HCT116 (cell line): ENCODE measurements at regions not wholly inside any gene's neighbourhood (a gene's known extent, or its start where the extent isn't known, plus 50 kb on each side); places are given as distances from the start of the nearest gene placed in this dataset.

Source experiments
- ATAC-seq: fragments of 200-7000 bp; cut with Tn5 transposase; 2 replicates; pipeline ENCODE4 v1.9.1; 2020; ENCODE audit warnings: mild to moderate bottlenecking, moderate library complexity
- BruUV-seq: library from RNA; stranded (reverse); fragments of 400-500 nt; replicated peaks from 2 replicates; lab custom pipeline; 2021; lab: Mats Ljungman, UMichigan
- CTCF ChIA-PET: fragments of 300-600 bp; sonication (Branson Sonifier 250); formaldehyde crosslinking; loops from one replicate; lab custom pipeline; 2021; ENCODE audit warnings: antibody characterized with exemption; lab: Charles Lee
- POLR2A ChIA-PET: fragments of 300-600, 350-600 bp; sonication (Branson Sonifier 250); formaldehyde crosslinking; loops from one replicate; lab custom pipeline; 2021; ENCODE audit warnings: antibody characterized with exemption; lab: Charles Lee
- RAD21 ChIA-PET, 2 experiments: fragments of 300-600 bp; sonication (Branson Sonifier 250); formaldehyde crosslinking; loops; one replicate each; lab custom pipeline; 2023; ENCODE audit warnings: low total read pairs in 2 of 2; ENCODE audit not compliant: uncharacterized antibody in 2 of 2, unreplicated experiment in 2 of 2, low non-redundant PET in 1 of 2; lab: Charles Lee
- DNase-seq: peaks from one replicate; pipeline ENCODE4 v3.0.0-alpha.2; 2010; ENCODE audit warnings: low read depth, low spot score
- H2AFZ ChIP-seq: fragments of 200-600 bp; shearing (Covaris generic), sonication (generic); 2 replicates; pipeline ENCODE4 v1.6.1; 2017; ENCODE audit warnings: low read depth, mixed run types, mixed read lengths, antibody characterized with exemption, low read length; ENCODE audit not compliant: poor library complexity, severe bottlenecking
- H3K27ac ChIP-seq: 2 replicates; pipeline ENCODE4 v1.5.1; 2012; ENCODE audit warnings: low read depth, low read length
- H3K27me3 ChIP-seq: fragments of 200-600 bp; sonication (generic); 2 replicates; pipeline ENCODE4 v1.6.1; 2016; ENCODE audit warnings: mixed run types, low read length, mixed read lengths; ENCODE audit not compliant: insufficient read depth
- H3K36me3 ChIP-seq, 2 experiments: fragments of 200-500 bp in 1 of 2; fragments of 200-600 bp in 1 of 2; sonication (Bioruptor generic) in 1 of 2; sonication (generic) in 1 of 2; 2 replicates each; pipeline versions ENCODE4 v1.5.1 to v1.6.1; 2014 to 2016; ENCODE audit warnings: low read length in 2 of 2, inconsistent platforms in 1 of 2, mixed read lengths in 1 of 2, mixed run types in 1 of 2; ENCODE audit not compliant: insufficient read depth in 2 of 2, control insufficient read depth in 1 of 2
- H3K4me1 ChIP-seq, 2 experiments: fragments of 200-600 bp in 1 of 2; sonication (generic) in 1 of 2; 2 replicates each; pipeline versions ENCODE4 v1.5.1 to v1.6.1; 2012 to 2017; ENCODE audit warnings: low read length in 2 of 2, inconsistent platforms in 1 of 2, mild to moderate bottlenecking in 1 of 2, mixed read lengths in 1 of 2, mixed run types in 1 of 2, moderate library complexity in 1 of 2; ENCODE audit not compliant: insufficient read depth in 2 of 2, control insufficient read depth in 1 of 2
- H3K4me2 ChIP-seq: fragments of 200-600 bp; sonication (generic); 2 replicates; pipeline ENCODE4 v1.6.1; 2017; ENCODE audit warnings: mixed run types, low read length, mixed read lengths
- H3K4me3 ChIP-seq, 2 experiments: fragments of 200-600 bp in 1 of 2; sonication (generic) in 1 of 2; replicated peaks in 1 of 2; 2 replicates each; pipeline ENCODE4 v1.5.1; 2011 to 2016; ENCODE audit warnings: low read length in 2 of 2, control low read depth in 1 of 2, low read depth in 1 of 2, mild to moderate bottlenecking in 1 of 2, mixed read lengths in 1 of 2, mixed run types in 1 of 2
- H3K79me2 ChIP-seq: fragments of 200-600 bp; sonication (generic); 2 replicates; pipeline ENCODE4 v1.6.1; 2017; ENCODE audit warnings: mild to moderate bottlenecking, mixed run types, low read length, moderate library complexity, mixed read lengths; ENCODE audit not compliant: insufficient read depth
- H3K9ac ChIP-seq: fragments of 200-600 bp; sonication (generic); 2 replicates; pipeline ENCODE4 v1.6.1; 2016; ENCODE audit warnings: low read length, mixed read lengths
- H3K9me2 ChIP-seq: fragments of 200-600 bp; sonication (generic), shearing (Covaris generic); 2 replicates; pipeline ENCODE4 v1.6.1; 2017; ENCODE audit warnings: mixed run types, mild to moderate bottlenecking, moderate library complexity; ENCODE audit not compliant: insufficient read depth
- H3K9me3 ChIP-seq, 2 experiments: fragments of 200-500 bp in 1 of 2; fragments of 200-600 bp in 1 of 2; sonication (Bioruptor generic) in 1 of 2; sonication (generic) in 1 of 2; 2 replicates each; pipeline ENCODE4 v1.6.1; 2014 to 2017; ENCODE audit warnings: low read length in 2 of 2, mixed read lengths in 2 of 2, inconsistent platforms in 1 of 2, low read depth in 1 of 2, mild to moderate bottlenecking in 1 of 2, mixed run types in 1 of 2, moderate library complexity in 1 of 2; ENCODE audit not compliant: control insufficient read depth in 1 of 2, insufficient read depth in 1 of 2
- H4K20me1 ChIP-seq: fragments of 200-600 bp; sonication (generic), shearing (Covaris generic); 2 replicates; pipeline ENCODE4 v1.6.1; 2017; ENCODE audit warnings: mixed run types, mild to moderate bottlenecking, moderate library complexity; ENCODE audit not compliant: insufficient read depth
- intact Hi-C: fragments of 100-400 bp; cut with micrococcal nuclease; formaldehyde crosslinking; loops from 2 replicates; pipeline ENCODE4 v1.10.0; 2022
- TF ChIP-seq, protein P1 (sequence below), 3 experiments: fragments of 200-600 bp in 1 of 3; sonication (generic) in 1 of 3; IDR thresholded peaks in 2 of 3; conservative IDR thresholded peaks in 1 of 3; 2 replicates each; pipeline ENCODE4 v1.5.1; 2012 to 2017; ENCODE audit warnings: low read depth in 2 of 3, low read length in 2 of 3, antibody characterized with exemption in 1 of 3, borderline replicate concordance in 1 of 3, control low read depth in 1 of 3, mild to moderate bottlenecking in 1 of 3, mixed read lengths in 1 of 3, mixed run types in 1 of 3, moderate library complexity in 1 of 3; ENCODE audit not compliant: insufficient read depth in 1 of 3
- TF ChIP-seq, protein P2 (sequence below): IDR thresholded peaks from 2 replicates; pipeline ENCODE4 v1.6.1; 2011; ENCODE audit warnings: mild to moderate bottlenecking, low read length, moderate library complexity; ENCODE audit not compliant: insufficient replicate concordance; ENCODE audit errors: extremely low read depth

DNA sequence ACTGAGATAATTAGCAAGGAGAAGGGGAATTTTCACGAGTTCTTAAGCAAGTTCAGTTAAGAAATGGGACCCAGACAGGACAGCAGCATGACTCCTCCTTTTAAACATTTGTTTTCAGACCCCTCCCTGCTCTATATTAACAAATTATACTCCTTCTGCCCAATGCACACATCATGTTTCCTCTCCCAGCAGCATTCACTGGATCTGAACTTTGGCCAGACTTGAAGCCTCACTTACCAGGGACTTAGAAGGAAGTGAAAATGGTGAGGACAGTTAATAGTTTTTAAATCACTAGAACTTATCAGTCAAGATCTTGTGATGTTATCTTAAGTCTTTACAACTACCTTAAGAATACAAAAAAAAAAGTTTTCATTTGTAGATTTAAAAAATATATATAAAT lies 1174.7 kb upstream of the MAP3K7 start (continued):
- TF ChIP-seq, protein P1, sequence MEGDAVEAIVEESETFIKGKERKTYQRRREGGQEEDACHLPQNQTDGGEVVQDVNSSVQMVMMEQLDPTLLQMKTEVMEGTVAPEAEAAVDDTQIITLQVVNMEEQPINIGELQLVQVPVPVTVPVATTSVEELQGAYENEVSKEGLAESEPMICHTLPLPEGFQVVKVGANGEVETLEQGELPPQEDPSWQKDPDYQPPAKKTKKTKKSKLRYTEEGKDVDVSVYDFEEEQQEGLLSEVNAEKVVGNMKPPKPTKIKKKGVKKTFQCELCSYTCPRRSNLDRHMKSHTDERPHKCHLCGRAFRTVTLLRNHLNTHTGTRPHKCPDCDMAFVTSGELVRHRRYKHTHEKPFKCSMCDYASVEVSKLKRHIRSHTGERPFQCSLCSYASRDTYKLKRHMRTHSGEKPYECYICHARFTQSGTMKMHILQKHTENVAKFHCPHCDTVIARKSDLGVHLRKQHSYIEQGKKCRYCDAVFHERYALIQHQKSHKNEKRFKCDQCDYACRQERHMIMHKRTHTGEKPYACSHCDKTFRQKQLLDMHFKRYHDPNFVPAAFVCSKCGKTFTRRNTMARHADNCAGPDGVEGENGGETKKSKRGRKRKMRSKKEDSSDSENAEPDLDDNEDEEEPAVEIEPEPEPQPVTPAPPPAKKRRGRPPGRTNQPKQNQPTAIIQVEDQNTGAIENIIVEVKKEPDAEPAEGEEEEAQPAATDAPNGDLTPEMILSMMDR (IDR thresholded peaks at IDR 0.05 in 2 of 3, conservative IDR thresholded peaks at IDR 0.05 in 1 of 3; ENCODE audit: borderline replicate concordance in 1 of 3, insufficient read depth in 1 of 3, low read depth in 2 of 3, low read length in 2 of 3), result no peak
- TF ChIP-seq, all 23 proteins: peak for 0

DNA sequence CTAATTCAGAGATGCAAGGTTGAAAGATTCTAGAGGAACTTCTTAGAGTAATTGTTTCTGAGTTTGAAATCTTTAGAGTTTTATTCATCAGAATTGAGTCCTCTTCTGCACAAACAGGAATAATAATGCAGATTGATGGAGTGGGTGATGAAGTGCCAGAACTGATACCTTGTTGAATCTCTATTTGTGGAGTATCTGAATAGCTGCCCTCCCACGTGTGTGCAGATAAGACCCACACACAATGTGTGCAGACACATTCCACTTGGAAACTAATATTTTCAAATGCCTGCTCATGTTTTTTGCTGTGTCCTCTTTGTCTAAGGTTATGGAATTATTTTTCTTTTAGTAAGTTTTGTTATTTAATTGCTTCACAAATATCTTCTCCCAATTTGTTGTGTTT lies 1167.8 kb upstream of the MAP3K7 start:
- Histone ChIP-seq H4K20me1 (no peaks in the 10 kb centered on the region), H3K27ac (no peak overlapping the region), H2AFZ (no peak overlapping the region), H3K79me2 (no peaks in the 10 kb centered on the region), H3K9ac (no peak overlapping the region), H3K9me2 (no peaks in the 10 kb centered on the region), H3K4me1 (no peaks in the 10 kb centered on the region), H3K36me3 (no peaks in the 10 kb centered on the region), H3K4me3 (no peak overlapping the region), H3K27me3 (no peaks in the 10 kb centered on the region), H3K9me3 (peaks cover 5 to 37% of the 10 kb centered on the region in 2 experiments; a peak in 3 of 4 replicates), H3K4me2 (no peak overlapping the region)
- no TSS peak for BruUV-seq
- ChIA-PET RAD21 (no interaction called here), CTCF (no interaction called here), POLR2A (no interaction called here)
- no peak for ATAC-seq
- TF ChIP-seq, protein P2, sequence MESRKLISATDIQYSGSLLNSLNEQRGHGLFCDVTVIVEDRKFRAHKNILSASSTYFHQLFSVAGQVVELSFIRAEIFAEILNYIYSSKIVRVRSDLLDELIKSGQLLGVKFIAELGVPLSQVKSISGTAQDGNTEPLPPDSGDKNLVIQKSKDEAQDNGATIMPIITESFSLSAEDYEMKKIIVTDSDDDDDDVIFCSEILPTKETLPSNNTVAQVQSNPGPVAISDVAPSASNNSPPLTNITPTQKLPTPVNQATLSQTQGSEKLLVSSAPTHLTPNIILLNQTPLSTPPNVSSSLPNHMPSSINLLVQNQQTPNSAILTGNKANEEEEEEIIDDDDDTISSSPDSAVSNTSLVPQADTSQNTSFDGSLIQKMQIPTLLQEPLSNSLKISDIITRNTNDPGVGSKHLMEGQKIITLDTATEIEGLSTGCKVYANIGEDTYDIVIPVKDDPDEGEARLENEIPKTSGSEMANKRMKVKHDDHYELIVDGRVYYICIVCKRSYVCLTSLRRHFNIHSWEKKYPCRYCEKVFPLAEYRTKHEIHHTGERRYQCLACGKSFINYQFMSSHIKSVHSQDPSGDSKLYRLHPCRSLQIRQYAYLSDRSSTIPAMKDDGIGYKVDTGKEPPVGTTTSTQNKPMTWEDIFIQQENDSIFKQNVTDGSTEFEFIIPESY, result no peak
- no peak for DNase-seq
- intact Hi-C loops, result no loop called here
